Amniotic epithelial cell (primary cell): ENCODE measurements at regions not wholly inside any gene's neighbourhood (a gene's known extent, or its start where the extent isn't known, plus 50 kb on each side); places are given as distances from the start of the nearest gene placed in this dataset.

ENCODE experiments used
- DNase-seq: peaks from one replicate; pipeline ENCODE4 v3.0.0-alpha.2; 2010; ENCODE audit warnings: low read depth

DNA sequence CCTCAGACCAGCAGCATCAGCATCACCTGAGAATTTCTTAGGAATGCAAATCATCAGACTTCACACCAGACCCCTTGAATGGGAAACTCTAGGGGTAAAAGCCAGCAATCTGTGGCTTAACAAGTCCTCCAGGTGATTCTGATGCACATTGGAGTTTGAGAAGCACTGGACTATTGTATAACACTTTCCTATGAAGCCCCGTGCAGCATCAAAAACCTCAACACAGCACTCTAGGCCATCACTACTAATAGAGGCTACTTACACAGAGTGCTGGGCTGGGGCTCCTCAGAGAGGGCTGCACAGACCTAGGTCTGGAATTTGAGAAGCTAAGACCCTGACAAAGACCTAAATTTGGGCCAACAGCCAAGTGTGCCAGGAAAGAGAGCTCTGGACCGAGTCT is 95.7 kb upstream of the ARAP3 start:
- no peak for DNase-seq

DNA sequence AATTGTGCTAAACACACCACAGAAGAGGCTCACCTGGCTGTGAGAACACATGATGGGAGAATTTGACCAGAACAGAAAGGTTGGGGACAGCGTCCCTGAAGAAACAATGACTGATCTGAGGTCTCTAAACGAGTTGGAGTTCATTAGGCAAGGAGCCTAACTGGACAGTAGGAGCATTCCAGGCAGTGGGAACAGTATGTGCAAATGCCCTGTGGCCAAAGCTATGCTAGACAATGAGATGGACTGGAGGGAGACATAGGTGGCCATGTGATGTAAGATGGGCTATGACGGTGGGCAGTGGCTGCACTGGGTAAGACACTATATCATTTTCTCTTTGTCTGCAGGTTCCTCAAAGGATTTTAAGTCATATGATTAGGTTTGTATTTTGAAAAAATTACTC is 95.1 kb upstream of the ARAP3 start:
- DNase-seq = no peak

DNA sequence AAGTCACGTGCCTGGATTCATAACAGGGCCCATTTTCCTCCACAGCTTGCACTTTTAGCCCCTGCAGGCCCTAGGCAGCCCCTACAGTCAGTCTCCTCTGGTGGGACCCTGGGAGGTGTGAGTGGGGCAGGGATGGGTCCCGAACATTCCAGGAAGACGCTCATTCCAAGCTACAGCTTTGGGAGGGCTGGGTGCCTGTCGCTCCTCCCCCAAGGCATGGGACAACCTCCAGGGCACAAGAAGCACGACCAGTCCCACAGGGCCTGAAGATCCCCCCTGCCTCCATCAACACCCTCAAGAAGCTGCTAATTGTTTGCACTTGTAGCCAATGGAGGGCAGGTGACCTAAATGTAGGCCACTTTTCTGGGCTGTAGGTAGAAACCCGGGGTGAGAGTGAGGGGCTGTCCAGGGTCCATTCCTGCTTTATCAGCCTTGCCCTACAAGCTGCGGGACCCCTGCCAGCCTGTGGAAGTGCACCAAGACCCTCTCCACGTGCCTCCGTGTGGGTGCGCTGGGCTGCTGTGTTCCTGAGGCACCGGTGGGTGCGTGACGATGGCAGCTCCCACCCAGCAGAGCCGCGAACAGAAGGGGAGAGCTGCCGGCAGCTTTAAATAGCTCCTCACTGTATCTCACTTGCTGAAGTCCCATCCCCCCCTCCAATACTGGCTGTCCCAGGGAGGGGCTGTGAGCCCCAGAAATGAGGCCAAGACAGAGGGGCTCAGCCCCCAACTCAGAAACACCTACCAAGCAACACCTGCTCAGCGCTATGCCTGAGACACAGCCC is 91.9 kb upstream of the ARAP3 start:
- no peak for DNase-seq

DNA sequence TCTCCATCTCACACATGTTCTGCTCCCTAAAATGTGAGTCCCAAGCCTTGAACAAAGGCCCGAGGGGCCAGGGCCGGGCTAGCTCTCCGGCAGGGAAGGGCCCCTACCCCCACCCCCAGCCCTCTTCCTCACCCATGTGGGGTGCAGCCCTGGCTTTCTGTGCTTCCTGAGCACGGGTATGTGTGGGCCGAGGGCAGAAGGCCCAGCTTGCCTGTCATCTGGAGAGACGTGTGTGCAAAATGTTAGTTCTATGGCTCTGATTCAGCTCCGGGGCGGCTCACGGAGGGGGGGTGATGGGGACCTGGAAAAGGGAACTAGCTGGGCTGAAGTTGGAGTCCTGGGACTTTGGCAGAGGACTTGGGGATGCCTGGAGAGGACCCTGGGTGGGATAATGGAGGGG is 90.3 kb upstream of the ARAP3 start:
- no peak for DNase-seq

DNA sequence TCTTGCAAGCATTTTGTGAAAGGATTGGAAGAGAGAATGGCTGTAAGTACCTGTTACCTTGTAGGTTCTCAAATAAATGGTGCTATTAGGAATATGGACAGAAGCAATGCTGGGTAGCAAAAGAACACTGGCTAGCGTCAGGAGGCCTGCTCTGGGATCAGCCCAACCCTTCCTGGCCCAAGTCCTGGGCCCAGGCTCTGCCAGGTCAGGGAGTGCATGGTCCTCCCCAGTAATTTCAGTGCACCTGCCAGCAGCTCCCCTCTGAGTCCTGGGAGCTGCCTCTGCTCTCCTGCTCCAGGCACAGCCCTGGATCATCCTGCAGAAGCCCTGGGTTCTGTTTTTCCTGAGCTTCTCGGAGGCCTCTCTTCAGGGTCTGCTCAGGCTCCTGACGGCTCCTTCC is 89.5 kb upstream of the ARAP3 start:
- DNase-seq = no peak

DNA sequence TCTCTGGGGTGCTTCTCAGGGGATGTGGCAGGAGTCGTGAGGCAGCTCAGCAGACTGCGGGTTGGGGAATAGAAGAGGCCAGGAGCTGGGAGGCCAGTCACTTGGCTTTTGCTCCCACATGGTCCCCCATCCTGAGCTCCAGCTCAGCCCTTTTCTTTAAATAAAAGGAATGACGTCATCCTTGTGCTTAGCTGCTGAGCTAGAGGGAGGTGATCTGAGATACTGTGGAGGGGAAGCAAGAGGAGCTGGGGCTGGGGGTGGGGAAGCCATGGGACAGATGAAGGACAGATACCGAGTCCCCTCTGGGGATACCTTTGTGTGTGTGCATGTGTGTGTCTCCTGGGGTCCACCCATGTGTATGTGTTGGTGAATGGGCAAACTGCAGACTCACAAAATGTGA is 89.0 kb upstream of the ARAP3 start:
- DNase-seq = no peak

DNA sequence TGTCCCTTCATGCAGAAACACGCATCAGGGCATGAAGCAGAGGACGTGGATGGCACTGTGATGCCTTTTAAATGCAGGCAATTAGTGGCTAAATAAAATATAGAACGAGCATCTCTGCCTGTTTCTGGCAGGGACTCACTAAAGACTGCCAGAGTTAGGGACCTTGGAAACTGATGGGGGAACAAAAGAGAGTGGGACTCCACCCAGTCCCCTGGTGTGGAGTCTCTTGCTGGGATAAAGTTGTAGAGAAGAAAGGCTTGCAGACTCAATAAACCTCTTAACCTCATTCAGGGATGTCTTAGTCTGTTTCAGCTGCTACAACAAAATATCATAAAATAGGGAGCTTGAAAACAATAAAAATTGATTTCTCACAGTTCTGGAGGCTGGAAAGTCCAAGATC is 87.6 kb upstream of the ARAP3 start:
- DNase-seq = no peak

DNA sequence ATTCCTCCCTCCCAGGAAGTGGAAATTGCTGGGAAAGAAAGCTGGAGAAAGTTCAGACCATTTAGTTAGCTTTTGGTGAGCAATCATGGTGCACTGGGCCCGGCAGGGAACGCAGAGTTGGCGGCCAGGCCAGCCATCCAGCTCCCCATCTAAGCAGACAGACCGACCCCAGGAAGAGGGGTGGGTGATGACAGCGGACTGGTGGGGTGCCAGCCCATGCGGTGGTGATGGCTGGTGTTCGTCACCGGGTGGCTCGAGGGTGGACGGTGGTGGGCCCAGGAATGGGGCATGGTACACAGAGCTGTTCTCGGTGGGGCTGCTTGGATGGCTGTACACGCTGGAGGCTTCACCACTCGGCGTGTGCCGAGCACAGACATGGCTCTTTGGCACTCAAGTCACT is 85.6 kb upstream of the ARAP3 start:
- DNase-seq = no peak

DNA sequence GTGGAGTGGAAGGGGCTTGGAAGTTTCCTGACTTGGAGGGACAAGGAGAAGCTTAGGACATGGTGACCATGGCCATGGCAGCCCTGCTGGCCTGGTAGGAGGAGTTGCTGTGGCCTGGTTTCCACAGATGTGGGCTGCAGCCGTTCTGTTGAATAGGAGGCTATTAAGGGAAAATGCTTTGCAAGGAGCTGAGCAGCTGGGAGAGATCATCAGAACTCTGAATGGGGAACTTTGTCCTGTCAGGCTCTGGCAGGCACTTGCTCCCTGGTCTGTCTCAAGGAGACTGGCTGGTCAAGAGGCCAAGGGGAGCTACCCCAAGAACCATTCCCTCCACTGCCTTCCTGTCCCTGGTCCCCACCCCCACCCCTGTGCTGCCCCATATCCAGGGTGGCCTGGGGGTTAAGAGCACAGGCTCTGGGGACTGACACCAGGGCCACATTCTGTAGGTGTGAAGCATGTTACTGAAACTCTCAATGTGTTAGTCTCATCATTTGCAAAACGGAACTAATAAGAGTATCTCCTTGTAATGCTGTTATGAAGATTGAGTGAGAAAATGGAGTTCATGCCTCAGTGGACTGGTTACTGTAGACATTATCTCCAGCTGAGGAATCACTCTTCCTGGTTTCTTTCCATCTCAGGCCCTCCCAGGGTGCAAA is 84.0 kb upstream of the ARAP3 start:
- no peak for DNase-seq

DNA sequence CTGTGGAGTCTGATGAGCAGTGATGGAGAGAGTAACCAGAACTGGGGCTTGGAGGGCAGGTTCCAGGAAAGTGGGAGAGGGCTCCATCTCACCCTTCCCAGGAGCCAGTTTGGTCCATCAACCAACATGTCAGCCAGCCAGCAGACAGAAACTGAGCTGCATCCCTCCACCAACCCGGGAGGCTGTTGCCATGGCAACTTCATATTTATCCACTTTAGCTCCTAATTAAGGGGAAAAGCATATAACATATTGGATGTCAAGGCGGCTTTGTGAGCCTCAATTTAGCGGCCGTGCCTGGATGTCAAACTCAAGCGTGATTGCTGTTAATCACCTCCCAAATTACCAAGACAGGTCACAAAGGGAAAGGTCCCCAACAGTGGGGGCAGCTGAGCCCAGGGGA is 81.5 kb upstream of the ARAP3 start:
- DNase-seq = no peak

DNA sequence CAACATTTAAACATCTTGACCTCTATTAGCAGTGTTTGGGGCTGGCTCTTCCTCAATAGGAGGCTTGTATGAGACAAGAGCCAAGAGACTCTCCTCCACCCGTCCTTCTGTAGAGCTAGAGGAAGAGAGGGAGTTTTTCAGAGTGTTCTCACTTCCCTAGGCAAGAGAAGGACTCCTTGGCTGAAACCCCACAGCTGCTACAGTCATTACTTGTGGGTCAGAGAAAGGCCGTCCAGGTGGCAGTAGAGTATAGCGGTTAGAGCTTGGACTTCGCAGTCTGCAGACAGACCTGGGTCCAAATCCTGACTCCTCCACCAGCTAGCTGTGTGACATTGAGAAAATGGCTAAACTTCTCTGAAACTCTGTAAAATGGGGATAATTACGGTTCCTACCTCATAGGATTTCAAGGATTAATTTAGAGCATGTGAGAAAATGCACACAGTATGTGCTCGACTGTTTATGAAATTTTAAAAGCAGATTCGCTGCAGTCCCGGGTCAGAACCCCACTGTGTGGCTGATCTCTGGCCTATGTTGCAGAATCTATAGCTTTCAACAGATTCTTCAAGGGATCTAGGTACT is 80.8 kb upstream of the ARAP3 start:
- DNase-seq = no peak

DNA sequence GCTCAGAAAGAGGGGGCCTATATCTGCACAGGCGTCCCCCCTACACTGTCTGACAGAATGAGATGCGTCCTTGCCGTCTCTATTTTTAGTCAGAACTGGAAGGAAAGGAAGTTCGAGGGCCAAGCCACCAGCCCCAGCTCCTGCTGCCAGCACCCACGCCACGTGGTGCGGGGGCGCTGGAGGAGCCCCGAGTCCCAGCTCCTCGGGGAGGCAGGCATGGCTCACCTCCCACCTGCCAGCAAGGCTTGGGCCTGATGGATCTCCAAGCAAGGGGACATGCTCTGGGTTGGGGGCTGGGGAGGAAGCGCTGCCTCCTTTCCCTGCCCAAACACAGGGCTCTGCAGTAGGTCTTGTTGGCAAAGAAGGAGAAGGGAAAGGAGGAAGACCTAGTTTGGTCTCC is 80.3 kb upstream of the ARAP3 start:
- no peak for DNase-seq

DNA sequence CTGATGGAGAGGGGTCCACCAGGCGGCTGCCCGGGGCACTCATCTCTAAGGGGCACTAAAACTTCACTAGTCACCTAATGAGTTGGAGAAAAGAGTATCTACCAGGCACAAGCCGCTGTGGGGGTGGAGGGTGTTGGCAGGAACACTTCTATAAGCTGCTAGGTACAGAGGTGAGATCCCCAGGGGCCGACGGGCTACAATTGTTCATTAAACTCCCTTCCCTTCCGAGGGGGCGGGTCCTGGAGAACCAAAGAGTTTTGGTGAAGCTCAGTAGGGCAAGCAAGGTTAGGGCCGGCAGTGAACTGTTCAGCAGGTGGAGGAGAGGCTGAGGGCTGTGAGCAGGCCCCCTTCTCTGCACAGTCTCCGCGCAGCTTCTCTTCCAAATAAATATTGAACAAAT is 78.7 kb upstream of the ARAP3 start:
- no peak for DNase-seq

DNA sequence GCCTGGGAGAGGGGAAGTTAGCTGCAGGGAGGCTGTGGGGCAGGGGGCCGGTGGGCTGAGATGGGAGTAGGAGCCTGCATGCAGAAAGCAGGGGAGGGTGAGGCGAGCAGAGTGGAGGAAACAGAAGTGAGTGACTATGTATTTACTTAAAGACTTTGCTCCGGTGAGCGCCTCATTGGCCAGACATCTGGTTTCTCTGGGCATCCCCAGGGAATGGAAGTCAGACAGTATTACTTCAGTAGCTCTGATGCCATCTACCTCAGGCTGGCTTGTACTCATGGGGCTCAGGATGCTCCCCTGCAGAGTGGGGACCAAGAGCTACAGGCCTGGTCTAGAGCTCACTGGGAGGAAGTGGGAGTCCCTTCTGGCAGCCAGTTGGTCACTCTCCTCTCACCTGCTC is 78.2 kb upstream of the ARAP3 start:
- DNase-seq = no peak

DNA sequence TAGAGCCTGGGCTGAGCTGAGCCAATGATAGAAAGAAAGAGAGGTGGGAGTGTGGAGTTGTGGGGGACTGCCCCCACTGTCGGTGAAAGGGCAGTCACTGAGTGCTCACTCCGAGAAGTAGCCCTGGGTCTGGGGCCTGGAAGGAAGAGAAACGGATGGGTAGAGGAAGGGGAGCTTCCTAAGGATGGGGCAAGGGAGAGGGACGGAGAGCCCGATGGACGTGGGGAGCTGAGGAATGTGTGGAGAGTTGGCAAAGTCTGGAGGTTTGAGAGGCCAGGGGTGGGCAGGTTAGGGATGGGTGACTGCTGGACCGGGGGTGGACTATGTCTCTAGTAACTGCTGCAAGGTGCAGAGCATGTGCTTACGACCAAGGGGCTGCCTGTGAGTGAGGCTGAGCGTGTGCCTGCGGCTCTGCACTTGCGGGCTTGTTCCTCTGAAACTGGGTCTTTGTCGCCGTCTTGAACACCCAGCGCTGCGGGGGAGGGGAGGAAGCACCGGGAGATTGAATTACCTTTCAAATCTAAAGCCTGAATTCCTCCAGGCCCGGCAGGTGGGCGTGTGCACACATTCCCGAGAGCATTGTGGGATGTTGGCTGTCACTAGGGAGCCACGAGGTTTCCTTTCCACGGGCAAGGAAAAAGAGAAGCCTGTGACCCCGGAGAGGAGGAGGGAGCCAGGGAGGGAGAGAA is 76.4 kb upstream of the ARAP3 start:
- no peak for DNase-seq

DNA sequence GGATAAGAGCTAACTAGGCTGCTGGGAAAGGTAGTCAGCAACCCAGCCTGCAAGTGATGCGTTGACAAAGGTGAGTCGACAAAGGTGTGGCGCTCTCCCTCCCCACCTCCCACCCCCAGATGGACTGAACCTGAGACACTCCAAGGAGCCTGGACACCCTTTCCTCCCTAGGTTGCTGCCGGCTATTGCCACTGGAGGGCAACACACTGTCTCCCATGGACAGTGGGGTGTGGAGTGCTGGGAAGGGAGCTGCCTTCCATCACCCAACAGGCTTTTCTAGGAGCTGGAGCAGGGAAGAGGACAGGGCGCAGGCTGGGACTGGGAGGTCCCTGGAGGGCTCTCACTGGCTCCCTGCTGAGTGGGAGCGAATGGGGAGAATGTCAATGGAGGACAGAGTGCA is 75.4 kb upstream of the ARAP3 start:
- DNase-seq = peak; percentile 31

DNA sequence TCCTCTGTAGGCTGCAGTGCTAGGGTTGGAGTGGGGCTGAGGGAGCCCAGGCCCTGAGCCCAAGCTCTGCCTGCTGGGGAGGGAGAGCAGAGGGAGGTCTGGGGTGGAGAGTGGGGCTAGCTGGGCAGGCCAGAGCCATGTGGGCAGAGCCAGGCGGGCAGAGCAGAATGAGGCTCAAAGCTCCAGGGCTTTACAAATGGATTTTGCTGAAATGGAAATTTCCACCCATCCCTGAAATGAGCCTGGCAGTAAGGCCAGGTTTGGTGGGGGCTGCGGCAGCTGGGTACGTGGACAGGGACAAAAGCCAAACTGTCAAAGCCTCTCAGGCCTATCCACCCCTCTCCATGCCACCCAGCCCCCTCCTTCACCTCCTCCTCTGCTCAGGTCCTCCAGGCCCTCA is 74.2 kb upstream of the ARAP3 start:
- DNase-seq = no peak

DNA sequence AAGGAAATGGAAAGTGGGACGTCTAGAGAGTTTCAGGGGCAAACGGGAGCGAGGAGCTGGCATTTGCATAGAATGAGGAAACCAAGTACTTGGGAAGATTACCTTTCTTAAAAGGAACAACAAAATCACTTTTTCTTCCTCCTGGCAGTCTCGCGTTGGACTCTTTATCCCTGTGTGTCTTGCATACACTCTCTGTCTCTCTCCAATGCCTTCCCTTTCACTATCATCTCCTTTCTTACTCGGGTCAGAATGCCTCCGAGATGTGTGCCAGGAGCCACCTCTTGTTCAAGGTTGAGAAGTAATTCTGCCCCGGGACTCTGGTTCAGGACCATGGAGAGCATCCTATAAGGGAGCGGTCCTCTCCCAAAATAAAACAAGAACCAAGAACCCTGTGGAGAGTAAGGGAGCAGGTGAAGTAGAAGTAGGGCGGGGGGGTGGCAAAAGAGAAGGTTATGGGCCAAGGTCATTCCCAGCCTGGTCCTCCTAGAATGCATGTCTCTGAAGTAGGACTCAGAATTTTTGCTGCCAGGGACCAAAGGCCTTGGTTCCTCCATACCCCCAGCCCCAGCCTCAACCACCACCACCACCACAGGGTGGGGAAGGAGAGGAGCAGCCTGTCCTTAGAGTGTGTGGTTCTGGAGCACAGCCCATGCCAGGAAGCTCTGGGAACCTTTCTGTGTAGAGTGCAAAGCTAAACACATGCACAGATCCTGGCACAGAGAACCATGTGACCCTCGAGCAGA is 72.1 kb upstream of the ARAP3 start:
- DNase-seq = peak; percentile 21

DNA sequence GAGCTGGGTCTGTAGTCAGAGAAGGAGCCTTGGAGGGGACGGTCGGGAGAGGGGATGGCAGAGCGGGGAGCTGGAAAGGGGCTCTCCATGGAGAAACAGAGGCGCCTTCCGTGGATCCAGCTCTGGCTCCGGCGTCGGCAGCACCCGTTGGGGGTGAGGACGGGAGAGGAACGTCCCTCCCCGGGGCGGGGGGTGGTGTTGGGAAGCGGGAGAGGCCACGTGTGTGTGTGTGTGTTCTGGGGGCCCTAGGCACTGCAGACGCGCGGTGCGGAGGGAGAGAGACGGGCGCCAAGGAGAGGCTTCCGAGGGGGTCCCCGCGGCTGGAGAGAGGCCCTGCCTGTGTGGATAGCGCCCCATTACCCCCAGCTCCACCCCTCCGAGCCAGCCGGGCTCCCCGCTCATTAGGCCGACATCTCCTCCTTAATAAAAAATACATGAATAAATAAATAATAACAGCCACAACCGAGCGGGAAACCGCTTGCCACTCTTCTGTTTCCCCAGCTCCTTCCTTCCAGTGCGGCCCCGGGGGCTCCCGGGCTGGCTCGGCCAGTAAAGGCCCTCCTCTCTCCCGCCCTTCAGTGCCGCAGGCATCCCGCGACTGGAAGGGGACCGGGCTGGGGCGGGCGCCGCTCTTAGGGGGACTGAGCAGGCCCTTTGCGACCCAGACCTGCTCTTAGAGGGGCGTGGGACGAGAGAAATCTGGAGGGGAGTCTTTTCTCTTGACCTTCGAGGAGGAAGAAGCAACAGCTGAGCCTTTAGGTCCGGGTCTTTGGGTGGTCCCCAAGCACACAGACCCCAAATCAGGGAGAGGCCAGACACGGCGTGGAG is 71.3 kb upstream of the ARAP3 start:
- no peak for DNase-seq

DNA sequence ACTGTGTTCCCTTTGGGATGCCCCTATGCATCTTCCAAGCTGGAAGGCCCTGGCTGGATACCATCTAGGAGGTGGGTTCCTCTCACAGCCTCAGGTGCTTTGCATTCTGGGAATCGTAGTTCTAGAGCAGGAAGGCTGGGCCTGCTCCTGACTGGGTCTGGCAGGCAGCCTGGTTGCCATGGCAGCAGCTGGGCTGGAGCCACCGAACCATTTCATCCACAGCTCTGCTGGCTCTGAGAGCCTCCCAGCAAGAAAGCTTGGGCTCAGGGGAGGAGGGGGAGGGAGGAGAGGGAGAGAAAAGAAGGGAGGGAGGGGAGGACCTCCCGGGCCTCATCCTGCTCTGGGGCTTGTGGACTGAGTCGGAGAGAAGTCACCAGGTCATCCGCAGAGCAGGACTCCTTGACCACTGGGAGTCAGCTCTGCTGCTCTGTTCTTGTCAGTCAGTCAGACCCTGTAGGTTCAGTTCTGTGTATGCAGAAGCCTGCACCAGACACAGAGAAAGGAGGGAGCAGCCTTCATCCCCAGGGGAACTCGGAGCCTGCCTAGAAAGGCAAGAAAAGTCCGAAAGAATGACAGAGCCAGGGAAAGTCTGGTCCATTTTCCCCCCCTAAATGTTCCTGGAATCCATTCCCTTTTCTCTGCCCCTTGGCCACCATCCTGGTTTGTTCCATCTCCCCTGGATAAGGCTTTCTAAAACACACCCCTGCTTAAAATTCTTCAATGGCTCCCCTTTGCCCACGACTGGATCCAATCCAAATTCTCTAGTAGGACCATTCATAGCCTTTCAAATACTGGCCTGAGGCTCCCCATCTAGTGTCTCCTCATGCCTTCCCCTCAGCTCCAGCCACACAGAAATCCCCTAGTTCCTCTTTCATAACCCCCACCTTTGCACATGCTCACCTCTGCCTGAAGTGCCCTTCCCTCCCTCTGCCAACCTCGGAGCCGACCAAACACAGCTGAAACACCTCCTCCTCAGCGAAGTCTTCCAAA is 65.4 kb upstream of the ARAP3 start:
- peak; percentile 52 for DNase-seq
